GM12873 (cell line): ENCODE measurements at regions not wholly inside any gene's neighbourhood (a gene's known extent, or its start where the extent isn't known, plus 50 kb on each side); places are given as distances from the start of the nearest gene placed in this dataset.

Experiments used
- TF ChIP-seq, protein P1 (sequence below): IDR thresholded peaks from 2 replicates; pipeline ENCODE4 v1.5.1; 2012; ENCODE audit warnings: low read depth, mild to moderate bottlenecking, moderate library complexity, low read length, control low read depth; ENCODE audit not compliant: insufficient read depth; ENCODE audit errors: missing control alignments

DNA sequence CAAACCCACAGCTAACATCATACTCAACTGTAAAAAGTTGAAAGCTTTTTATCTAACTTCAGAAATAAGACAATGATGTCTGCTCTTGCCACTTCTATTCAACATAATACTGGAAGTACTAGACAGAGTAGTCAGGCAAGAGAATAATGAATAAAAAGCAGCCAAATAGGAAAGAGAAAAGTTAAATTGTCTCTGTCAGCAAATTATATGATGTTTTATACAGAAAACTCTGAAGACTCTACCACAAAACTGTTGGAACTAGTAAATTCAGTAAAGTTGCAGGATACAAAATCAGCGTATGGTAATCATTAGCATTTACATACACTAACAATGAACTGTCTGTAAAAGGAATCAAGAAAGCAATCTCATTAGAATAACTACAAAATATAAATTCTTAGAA is 752.9 kb upstream of the CT83 start:
- TF ChIP-seq, protein P1, sequence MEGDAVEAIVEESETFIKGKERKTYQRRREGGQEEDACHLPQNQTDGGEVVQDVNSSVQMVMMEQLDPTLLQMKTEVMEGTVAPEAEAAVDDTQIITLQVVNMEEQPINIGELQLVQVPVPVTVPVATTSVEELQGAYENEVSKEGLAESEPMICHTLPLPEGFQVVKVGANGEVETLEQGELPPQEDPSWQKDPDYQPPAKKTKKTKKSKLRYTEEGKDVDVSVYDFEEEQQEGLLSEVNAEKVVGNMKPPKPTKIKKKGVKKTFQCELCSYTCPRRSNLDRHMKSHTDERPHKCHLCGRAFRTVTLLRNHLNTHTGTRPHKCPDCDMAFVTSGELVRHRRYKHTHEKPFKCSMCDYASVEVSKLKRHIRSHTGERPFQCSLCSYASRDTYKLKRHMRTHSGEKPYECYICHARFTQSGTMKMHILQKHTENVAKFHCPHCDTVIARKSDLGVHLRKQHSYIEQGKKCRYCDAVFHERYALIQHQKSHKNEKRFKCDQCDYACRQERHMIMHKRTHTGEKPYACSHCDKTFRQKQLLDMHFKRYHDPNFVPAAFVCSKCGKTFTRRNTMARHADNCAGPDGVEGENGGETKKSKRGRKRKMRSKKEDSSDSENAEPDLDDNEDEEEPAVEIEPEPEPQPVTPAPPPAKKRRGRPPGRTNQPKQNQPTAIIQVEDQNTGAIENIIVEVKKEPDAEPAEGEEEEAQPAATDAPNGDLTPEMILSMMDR: no peak

- TF ChIP-seq, protein P1: no peak
Observed at GRCh38 chrX:117196481-117196880, 733.7 kb upstream of the CT83 start.

DNA sequence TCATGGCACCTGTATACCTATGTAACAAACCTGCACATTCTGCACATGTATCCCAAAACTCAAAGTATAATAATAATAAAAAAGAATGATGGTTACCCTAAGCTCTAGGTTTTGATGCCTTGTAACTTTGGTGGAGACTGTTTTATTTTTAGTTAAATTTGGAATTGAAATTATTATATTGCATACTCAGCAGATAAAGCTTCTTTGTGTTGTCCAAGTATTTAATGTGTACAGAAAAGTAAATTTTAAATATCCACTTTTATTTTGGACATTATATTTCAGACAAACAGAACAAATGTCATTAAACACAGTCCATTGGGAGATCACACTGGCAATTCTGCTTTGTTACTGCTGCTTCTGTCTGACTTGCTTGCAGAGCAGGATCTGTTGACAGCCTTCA is 684.5 kb upstream of the CT83 start:
- TF ChIP-seq, protein P1: no peak

- TF ChIP-seq, protein P1: no peak
Observed at GRCh38 chrX:117138070-117138469, 675.3 kb upstream of the CT83 start.

GRCh38 chrX:117134983-117135382 is 672.2 kb upstream of the CT83 start:
- TF ChIP-seq, protein P1: no peak

DNA sequence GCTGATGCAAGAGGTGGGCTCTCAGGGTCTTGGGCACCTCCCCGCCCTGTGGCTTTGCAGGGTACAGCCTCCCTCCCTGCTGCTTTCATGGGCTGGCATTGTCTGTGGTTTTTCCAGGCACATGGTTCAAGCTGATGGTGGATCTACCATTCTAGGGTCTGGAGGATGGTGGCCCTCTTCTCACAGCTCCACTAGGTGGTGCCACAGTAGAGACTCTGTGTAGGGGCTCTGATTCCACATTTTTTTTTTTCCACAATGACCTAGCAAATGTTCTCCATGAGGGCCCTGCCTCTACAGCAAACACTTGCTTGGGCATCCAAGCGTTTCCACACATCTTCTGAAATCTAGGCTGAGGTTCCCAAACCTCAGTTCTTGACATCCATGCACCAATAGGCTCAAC is 657.9 kb upstream of the CT83 start:
- TF ChIP-seq, protein P1: peak; percentile 9

GRCh38 chrX:117096528-117096927 is 633.8 kb upstream of the CT83 start:
- TF ChIP-seq, protein P1: no peak

DNA sequence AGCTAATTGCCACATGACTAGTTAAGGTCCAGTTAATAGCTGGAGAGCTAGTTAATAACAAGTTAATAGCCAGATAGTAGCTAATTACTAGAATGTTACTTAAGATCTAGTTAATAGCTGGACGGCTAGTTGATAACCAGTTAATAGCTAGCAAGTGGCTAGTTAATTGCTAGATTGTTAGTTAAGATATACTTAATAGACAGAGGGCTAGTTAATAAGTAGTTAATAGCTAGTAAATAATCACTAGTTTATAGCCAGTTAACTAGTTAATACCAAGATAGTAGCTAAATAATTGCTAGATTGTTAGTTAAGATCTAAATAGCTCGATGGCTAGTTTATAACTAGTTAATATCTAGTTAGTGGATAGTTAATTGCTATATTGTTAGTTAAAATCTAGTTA is 632.6 kb upstream of the CT83 start:
- TF ChIP-seq, protein P1: no peak
